AG20443 (cell line): ENCODE measurements at regions not wholly inside any gene's neighbourhood (a gene's known extent, or its start where the extent isn't known, plus 50 kb on each side); places are given as distances from the start of the nearest gene placed in this dataset.

Experiments used
- DNase-seq: peaks from one replicate; pipeline ENCODE4 v3.0.0; 2012; ENCODE audit warnings: low spot score, mixed read lengths

DNA sequence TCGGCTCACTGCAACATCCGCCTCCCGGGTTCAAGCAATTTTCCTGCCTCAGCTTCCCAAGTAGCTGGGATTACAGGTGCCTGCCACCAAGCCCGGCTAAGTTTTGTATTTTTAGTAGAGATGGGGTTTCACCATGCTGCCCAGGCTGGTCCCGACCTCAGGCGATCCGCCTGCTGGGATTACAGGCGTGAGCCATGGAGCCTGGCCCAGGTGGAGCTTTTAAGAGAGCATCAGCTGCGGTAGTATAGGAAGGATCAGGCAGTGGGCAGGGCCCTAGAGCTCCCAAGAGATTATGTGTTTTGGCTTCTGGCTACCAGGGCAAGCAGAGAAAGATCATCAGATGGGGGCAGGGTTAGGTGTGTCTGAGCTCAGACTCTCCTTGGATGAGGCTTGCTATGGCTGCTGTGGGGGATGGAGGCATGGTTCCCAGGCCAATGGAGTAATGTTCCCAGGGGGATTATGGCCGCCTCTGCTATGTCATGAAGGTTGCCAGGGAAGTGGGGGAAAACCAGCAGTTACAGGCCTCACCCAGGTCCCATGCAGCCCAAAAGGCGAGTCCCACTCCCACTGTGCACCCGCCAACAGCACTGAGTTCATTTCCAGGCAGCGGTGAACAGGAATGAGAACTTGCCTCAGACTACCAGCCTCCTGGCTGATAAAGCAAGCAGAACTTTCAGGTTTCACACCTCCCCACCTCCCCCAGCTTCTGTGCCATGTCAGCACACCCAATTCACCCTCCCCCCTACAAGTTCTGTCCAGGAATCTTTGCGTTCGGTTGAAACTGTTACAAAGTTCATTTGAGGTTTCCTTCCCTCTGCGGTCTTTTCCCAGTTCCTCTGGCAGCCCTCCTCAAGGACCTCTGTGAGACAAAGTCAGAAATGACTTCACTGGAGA, 507.6 kb downstream of the SPATA31D1 start:
- DNase-seq, result no peak

DNA sequence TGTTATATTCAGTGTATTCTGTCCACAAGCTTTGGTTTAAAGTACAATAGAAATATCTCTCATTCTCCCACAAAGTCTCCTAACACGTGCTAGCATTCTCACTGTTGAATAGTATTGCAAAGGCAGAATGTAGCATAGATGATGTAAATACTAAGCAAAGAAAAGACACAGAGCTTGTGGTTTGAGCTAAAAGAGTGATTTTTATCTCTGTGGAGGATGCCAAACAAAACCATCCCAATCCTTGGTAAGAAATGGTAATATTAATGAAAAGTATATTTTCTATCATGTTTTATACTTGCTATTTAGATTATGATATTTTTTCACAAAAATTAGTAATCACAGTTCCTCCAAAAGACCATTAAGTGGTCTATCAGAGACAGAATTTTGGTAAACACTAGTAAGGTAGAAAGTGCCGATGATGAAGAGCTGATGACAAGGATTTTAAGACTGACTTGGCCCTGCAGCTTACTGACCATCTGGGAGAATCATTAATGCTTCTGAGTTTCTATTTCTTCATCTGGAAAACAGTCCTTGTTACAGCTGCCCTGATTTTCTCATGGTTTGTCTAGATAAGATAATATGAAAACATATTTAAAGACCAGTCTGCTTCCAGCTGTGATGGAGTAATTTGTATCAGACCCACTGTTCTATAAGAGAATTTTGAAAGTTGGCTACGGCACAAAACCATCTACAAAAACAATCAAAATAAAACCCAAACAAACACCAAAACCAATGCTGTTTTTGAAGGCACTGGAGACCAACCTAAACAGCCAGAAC, 510.2 kb downstream of the SPATA31D1 start:
- no peak for DNase-seq

DNA sequence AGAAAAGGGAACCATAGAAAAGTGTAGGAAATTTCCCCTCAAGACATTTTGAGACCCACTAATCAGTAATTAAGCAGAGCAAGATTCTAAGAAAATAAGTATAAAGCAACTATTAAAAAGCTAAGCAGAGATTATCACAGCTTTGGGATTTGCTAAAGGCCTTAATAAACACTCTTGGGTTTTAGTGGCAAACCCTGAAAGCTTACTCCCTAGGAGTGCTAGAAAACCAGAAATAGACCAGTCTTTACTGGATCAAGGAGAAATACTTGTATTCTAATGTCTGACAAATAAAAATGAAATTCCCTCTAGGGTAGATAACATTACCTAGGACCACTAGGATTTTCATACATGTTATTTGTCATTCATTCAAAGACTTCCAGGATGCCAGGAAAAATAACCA, 510.8 kb downstream of the SPATA31D1 start:
- DNase-seq, result no peak

DNA sequence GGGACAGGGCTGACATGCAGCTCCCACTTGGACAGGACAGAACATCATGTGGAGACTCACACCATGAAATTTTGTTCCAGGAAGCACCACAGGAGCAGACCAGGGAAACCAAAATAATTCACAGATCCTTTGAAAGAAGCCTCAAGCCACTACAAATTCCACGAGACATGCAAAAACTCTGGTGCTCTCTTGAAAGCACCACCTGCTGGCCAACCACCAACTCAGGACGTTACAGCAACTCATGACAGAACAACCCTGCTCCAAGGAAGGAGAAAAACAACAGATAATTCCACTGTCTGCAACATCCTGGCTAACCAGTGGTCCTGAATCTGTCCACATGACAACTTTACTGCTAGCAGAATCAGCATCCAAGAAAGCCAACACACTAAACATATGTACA, 516.0 kb downstream of the SPATA31D1 start:
- DNase-seq, result no peak

DNA sequence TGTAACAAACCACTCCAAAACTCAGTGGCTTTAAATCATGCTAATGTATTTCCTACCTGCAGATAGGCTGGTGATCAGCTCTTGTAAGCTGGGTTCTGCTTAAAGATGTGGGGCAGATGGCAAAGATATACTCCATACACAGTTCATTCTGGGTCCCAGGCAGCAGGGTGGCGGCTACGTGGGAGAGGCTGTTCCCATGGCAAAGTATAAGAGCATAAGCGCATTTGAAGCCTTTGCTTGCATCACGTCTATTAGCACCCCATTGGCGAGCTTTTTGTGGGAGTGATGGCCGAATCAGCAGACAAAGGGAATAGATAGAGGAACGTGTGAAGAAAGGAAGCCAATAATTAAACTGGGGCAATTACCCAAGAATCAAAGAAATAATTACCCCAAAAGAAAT, 523.1 kb downstream of the SPATA31D1 start:
- no peak for DNase-seq

DNA sequence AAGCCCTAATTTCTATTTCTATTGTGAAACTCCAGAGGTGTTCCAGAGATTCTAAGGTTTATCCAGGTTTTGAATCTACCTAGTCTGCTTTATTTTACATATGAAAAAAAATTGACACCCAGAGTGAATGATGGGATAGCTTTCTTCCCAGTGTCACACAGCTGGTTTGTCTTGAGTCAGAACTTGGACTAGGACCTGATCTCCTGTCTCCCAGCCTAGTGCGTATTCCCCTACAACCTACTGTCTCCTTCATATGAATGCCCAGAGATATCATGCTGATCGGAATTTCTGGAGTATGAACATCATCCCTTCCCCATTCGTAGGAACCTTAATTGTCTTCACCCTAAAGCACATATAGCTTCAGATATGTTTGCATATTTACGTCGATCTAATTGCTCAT, 524.2 kb downstream of the SPATA31D1 start:
- DNase-seq, result no peak

DNA sequence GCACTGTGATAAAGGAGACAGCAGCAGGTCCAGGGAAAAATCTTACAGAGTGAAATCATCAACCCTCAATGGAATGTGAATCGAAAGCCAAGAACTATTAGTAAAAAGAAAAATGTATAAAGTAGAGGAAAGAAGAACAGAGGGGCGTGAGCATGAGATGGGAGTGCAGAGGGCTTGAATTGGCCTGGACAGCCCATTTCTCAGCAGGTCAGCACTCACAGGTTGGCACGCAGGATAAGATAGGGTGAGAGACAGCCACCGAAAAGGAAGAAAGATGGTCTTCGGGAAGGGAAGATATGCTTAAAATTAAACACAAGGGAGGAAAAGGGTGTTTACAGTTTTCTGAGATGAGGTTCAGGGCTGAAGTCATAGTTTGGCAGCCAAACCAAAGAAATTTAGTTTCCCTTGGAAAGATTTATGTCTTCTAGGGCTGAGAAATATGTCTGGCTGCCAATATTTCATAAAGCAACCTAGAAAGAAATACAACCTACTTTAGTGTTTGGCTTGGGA, 524.7 kb downstream of the SPATA31D1 start:
- peak; percentile 55 for DNase-seq

DNA sequence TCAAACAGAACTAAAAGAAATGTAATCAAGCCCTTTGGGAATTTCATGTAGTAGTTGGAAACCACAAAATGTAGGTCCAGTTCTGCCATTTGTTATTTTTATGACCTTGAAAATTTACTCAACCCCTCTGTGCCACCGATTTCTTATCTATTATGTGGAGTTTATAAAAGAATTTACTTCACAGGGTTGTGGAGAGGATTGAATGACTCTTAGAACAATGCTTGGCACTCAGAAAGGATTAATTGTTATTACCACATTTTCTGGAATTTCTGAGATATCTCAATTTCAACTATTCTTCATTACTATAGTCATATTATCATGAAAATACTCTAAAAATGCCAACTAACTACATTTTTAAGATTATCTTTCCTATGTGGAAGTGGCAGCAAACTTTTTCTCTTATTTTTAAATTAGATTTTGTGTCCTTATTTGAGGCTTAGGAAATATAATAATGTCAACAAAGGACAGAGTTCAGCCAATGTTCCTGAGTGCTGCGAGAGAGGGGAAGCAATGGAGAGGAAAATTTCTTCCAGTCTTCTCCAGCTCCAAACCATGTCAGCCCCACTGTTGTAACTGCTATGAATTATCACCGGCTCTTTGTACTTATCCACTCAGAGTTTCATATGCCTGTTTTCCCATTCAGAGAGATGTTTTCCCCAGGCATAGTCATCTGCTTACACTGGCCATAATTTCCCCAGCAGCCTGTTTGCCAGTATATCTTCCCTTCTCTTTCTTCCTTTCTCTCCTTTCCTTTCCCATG, 525.6 kb downstream of the SPATA31D1 start:
- DNase-seq, result peak; percentile 14

DNA sequence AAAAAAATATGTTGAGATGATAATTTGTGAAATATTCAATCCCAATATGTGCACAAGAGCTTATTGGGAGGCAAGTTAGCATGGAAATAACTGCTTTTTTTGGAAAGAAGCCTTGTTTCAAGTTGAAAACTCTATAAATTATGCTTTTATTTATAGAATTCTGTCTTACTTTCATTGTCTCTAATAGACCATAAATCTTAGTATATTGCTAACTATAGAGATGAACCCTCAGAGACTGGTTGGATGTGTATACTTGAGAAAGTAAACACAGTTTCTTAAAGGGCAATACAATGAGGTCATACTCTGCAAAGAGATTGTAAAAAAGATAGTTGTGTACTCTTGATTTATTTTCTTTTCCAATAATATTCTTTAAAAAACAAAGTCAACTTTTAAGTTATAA, 530.3 kb downstream of the SPATA31D1 start:
- no peak for DNase-seq

DNA sequence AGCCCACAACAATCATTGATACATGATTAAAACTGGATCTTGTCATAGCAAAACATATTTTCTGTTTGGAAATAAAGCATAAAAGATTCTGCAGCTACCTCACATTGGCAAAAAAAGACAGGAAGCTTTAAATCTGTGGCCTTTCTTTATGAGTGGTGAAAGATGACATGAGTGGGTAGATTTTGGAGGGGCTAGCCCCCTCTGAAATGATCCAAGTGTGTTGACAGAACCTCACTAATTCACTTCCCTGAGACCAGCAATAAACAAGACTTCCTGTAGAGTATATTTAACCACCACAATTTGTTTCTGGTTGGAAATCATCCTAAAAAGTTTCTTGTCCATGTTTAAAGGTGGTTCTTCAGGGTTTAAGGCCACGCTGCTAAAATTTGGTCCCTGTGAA, 530.8 kb downstream of the SPATA31D1 start:
- no peak for DNase-seq

DNA sequence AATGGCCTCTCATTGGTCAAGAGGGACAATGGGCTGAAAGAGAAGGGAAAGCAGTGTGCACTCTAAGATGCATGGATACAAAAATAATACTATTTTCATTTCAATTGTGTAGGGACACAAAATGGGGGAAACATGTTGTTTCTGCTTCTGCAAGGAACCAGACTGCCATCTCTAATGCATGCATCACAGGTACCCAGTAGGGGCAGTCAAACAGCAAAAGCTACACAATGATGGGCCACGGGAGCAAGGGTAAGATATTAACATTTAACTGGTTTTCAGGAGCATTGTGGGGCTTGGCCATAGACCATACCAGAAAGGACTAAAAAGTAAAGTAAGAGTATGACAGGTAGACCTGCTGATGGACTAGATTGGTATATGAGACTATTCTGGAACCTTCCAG, 535.8 kb downstream of the SPATA31D1 start:
- DNase-seq, result no peak

DNA sequence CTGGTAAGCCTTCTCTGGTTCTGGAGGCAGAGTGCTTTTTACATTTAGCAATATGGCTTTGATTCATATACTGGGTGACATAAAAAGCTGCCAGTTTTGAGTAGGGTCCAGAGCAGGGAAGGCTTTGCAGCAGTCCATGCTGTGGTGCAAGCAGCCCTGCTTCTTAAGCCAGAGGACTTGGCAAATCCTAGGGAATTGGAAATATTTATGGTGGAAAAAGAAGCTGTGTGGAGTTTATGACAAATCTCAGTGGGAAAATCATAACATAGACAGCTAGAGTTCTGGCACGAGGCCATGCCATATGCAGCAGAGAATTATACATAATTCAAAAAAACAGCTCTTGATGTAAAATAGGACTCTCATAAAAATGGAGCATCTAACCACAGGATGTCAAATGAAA, 536.4 kb downstream of the RASEF start:
- DNase-seq, result no peak

DNA sequence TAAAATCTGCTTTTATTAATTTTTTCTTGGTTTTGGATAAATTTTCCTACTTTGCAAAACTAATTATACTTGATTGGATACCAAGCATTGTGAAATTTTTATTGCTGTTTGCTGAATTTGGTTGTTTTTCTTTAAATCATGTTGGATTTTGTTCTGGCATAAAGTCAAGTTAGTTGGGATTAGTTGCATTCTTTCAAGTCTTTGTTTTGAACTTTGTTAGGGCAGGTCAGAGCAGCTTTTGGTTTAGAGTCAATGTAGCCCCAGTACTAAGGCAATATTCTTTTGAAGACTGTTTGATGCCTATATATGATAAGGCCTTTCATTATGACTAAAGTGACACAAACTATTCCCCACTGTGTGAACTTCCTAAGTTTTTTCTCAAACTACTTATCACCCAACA, 531.1 kb downstream of the RASEF start:
- DNase-seq, result no peak

DNA sequence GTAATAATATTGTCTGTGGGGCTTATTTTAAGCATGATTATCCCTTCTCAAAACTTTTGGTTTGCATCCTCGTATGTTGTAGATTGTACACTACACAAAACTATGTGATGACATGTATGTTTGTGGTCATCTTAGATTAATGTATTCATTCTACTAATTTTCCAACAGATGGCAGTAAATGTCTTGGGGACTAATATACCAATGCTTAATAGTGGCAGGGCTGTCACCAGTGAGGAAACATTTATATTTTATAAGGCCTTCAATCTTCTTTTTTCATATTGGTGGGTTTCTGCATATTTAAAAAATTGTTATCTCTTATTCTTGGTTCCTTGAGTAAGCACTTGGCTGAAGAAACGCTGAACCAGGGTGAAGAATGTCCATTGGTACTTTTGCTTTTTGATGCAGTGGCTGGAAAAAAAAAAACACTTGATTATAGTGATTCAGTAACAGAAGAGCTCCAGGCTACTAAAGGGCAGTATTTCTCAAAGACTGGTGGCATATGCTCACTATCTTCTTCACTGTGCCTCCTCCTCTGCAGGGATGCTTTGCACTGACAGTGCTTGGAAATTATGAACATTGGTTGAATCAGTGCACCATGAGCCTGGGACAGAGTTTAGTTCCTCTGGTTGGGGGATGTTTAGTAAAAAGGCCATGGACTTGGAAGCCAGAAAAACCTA, 530.3 kb downstream of the RASEF start:
- no peak for DNase-seq

DNA sequence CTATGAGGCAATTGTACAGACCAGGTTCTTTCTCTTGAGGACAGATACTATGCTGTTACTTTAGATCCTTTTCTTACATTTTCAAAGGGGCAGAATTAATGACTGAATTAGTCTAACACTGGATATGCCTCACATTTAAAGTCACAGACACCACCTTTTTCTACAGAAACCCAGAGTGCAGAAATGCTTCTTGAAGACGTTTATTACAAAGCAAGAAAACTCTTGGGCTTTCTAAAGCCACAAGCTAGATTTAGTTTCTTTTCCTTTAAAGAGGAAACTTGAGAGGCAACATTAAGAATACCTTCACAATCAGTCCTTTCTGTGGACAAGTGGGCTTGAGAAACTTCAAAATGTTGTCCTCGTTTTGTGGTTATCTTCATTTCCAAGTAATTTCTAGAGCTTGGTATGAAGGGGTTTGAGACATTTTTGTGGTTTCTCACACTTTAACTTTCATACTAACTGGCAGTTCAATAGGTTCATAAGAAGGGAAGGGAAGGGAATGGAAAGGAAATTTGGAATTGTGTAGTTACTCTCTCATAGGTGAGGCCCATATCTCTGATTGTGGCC, 527.4 kb downstream of the RASEF start:
- no peak for DNase-seq

DNA sequence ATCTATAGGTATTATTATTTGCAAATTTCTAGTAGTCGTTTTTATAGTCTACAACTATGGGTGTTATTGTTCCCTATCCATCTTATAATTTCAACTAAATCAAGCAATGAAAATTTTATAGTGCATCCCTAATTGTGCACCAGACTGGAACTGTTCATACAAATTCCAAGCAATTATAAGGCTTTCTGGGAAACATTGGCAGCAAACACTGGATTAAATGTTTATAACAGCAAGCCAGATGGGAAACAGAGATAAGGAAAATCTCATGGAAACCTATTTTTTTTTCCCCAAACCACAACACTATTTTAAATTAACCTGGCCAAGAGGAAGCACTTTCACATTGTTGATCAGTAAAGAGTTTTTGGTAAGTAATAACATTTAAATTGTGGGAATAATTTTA, 524.3 kb downstream of the RASEF start:
- DNase-seq, result no peak

DNA sequence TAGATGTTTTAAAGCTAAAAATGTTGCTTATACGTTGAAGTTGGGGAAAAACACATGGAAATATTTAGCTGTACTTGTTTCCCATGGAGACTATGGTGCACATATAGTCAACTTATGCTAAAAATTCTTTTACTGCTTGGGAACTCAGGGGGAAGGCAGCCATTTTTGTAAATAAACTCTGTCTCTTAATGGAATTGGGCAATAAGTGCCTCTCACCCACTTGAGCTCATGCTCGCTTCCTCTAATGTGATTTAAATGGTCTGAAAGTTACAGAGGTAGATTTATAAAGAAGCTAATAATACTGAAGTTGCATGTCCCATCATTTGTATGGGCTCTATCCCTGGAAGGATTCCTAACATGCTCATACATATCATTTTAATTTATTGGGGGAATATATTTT, 523.8 kb downstream of the RASEF start:
- no peak for DNase-seq

DNA sequence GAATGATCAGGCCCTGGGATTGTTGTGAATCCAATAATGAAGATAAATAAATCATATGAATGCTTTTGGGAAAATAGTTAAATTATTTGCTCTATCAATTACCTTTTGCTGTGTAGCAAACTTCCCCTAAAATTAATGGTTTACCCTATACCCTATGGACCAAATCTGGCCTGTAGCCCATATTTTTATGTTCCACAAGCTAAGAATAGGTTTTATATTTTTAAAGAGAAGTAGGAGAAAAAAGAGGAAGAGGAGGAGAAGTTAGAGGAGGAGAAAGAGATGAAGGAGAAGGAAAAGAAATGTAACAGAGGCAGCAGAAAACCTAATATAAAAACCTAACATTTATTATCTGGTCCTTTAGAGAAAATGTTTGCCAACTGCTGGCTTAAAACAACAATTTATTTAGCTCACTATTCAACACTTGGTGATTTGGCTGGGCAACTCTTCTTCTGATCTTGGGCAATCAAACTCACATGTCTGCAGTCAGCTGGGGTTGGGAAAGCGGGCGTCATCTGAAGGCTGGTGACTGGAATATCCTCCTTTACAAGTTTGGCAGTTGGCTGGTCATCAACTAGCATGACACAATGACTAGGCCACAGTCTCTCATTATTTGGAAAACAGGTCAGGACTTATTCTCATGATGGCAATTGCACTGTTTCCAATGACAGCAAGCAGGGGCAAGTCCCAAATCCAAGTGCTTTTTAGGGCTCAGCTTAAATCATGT, 522.9 kb downstream of the RASEF start:
- DNase-seq, result no peak

DNA sequence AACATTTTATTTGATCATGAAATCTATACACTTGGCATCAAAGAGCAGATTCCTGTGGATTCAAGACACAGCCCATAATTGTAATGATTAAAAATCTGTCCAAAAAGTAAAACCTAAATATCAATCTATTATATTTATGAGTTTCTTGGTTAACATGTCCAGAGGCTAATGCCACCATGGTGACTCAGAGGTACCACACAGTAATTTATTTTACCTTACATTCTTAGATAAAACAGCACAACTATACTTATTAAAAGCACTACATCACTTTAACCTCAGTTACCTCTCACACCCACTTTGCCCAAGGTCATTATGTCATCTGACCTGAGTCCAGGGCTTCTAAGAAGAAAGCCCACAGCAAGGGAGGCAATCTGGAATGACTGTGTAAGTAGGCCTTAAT, 519.2 kb downstream of the RASEF start:
- DNase-seq, result no peak

DNA sequence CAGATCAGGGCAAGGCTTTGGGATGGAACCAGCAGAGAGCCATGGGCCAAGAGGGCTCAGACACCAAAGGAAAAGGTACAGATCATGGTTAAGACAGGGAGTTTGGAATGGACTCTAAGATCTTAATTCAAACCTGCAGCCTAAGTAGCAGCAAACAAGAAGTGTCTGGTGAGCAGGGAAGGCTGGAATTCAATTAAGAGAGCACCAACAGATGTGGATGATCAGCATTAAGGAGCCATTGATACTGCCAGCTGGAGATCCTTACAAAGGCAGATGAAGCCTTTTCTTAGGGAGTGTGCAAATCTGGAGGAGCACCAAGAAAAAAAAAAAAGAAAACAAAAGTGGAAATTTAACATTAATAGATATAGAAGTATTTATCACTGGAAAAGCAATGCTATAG, 516.8 kb downstream of the RASEF start:
- DNase-seq, result no peak

DNA sequence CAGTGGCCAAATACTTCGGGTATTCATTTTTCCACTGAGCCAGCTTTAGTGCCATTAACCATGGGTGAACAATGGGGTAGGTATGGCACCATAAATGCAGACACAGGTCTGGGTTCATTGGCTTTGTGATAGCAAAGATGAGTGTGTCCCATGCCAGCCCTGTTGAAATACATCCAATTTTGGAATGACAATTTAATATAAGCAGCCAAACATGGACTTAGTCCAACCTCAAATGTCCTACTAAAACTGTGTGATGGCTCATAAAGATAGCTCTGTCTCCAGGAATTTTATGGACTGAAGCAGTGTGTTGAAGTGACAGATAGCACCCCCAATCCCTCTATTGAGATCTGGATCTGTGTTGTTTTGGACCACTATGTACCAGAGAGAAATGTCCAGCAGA, 514.9 kb downstream of the RASEF start:
- no peak for DNase-seq
